ENCODE measurements at regions not wholly inside any gene's neighbourhood (a gene's known extent, or its start where the extent isn't known, plus 50 kb on each side); places are given as distances from the start of the nearest gene placed in this dataset.

DNA sequence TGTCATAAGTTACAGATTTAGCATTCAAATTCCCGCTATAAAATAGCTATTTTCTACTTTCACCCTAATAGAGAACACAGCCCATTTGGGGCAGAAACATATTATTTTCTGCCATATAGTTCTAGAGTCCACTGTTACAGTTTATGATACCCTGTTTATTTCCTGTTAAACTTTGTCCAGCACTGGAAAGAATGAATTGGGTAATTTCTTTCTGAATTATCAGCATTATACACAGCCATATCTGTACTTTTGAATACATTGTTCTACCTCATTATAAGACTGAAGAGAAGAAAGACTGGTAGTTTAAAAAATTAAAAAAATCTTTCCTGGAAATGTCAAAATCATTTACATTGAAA, 332.1 kb downstream of the DIRAS2 start:
- Histone ChIP-seq H2BK15ac (ENCODE audit: low read length) (no peak overlapping the region), H4K5ac (ENCODE audit: insufficient read length, low read depth, low read length) (no peak overlapping the region), H3K4me1 (replicated peaks in 1 of 4; ENCODE audit: control insufficient read depth in 3 of 4, insufficient read depth in 4 of 4, low read length in 3 of 4) (no peaks in the 10 kb centered on the region), H3K27me3 (replicated peaks in 1 of 4; ENCODE audit: control insufficient read depth in 3 of 4, extremely low read depth in 1 of 4, insufficient read depth in 3 of 4, low read length in 3 of 4) (no peaks in the 10 kb centered on the region), H2BK5ac (ENCODE audit: low read depth, low read length) (no peak overlapping the region), H3K27ac (ENCODE audit: low read depth, low read length) (no peak overlapping the region), H3K14ac (ENCODE audit: insufficient read length) (no peak overlapping the region), H3K79me2 (ENCODE audit: control insufficient read depth in 1 of 2, insufficient read depth in 2 of 2, low read length in 2 of 2) (no peaks in the 10 kb centered on the region), H3K36me3 (ENCODE audit: control insufficient read depth in 2 of 4, insufficient read depth in 4 of 4, low read length in 3 of 4) (no peaks in the 10 kb centered on the region), H4K20me1 (replicated peaks in 1 of 2; ENCODE audit: control insufficient read depth in 1 of 2, insufficient read depth in 2 of 2, low read length in 2 of 2) (no peaks in the 10 kb centered on the region), H3K4me3 (ENCODE audit: extremely low read depth in 1 of 4, insufficient read depth in 2 of 4, low read depth in 3 of 4, low read length in 4 of 4) (no peak overlapping the region), H4K8ac (ENCODE audit: extremely low read depth, insufficient read depth, low read length) (no peak overlapping the region), H2BK12ac (ENCODE audit: low read depth, low read length) (no peak overlapping the region), H3K23me2 (ENCODE audit: low read depth, low read length) (no peaks in the 10 kb centered on the region), H2AK5ac (ENCODE audit: low read depth, low read length) (no peak overlapping the region), H3K18ac (ENCODE audit: extremely low read depth, low read length) (no peak overlapping the region), H2BK20ac (ENCODE audit: low read length) (no peak overlapping the region), H3K4me2 (ENCODE audit: insufficient read depth in 1 of 2, low read depth in 2 of 2, low read length in 2 of 2) (no peak overlapping the region), H3K79me1 (ENCODE audit: low read depth, low read length) (no peaks in the 10 kb centered on the region), H4K91ac (replicated peaks; ENCODE audit: insufficient read length, low read length) (no peak overlapping the region), H3K9ac (replicated peaks in 1 of 4; ENCODE audit: extremely low read depth in 1 of 4, low read depth in 3 of 4, low read length in 3 of 4) (no peak overlapping the region), H3K23ac (ENCODE audit: insufficient read length) (no peak overlapping the region), H3K4ac (replicated peaks; ENCODE audit: insufficient read length, low read depth, low read length) (no peak overlapping the region), H2BK120ac (replicated peaks; ENCODE audit: low read depth, low read length) (no peak overlapping the region), H3K9me3 (ENCODE audit: insufficient read depth in 2 of 2, low read depth in 1 of 2, low read length in 1 of 2) (no peaks in the 10 kb centered on the region), H3K56ac (replicated peaks; ENCODE audit: insufficient read length, low read depth, low read length) (no peak overlapping the region), H2AFZ (ENCODE audit: low read length) (no peak overlapping the region)
- FAIRE-seq (no peak), DNase-seq (ENCODE audit: low read depth in 1 of 2, low spot score in 2 of 2) (no peak)
- ChIA-PET CTCF (ENCODE audit: partially characterized antibody) (interaction anchor here (2.2 kb wide), 1 partner anchor 8 kb away, joined by 9 read pairs; no protein-coding TSS in a partner anchor), POLR2A (ENCODE audit: partially characterized antibody) (no interaction called here)
- WGBS, 2 experiments (ENCODE audit: extremely low coverage in 1 of 2, insufficient coverage in 1 of 2, insufficient read length in 1 of 2, insufficient replicate concordance in 2 of 2, low coverage in 1 of 2, low lambda C conversion rate in 2 of 2, missing lambda C conversion rate in 1 of 2), result 93% methylated on average over 1 of the region's 1 CpG; no CpG with 5 or more reads in 1 of the 2 experiments
- TF ChIP-seq EZH2 (IDR thresholded peaks at IDR 0.05; ENCODE audit: low read depth, low read length, severe bottlenecking), result no peak
- TF ChIP-seq CHD1 (IDR thresholded peaks at IDR 0.05; ENCODE audit: low read depth, low read length), result no peak
- TF ChIP-seq, protein P1, sequence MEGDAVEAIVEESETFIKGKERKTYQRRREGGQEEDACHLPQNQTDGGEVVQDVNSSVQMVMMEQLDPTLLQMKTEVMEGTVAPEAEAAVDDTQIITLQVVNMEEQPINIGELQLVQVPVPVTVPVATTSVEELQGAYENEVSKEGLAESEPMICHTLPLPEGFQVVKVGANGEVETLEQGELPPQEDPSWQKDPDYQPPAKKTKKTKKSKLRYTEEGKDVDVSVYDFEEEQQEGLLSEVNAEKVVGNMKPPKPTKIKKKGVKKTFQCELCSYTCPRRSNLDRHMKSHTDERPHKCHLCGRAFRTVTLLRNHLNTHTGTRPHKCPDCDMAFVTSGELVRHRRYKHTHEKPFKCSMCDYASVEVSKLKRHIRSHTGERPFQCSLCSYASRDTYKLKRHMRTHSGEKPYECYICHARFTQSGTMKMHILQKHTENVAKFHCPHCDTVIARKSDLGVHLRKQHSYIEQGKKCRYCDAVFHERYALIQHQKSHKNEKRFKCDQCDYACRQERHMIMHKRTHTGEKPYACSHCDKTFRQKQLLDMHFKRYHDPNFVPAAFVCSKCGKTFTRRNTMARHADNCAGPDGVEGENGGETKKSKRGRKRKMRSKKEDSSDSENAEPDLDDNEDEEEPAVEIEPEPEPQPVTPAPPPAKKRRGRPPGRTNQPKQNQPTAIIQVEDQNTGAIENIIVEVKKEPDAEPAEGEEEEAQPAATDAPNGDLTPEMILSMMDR (IDR thresholded peaks at IDR 0.05; ENCODE audit: control extremely low read depth in 1 of 3, insufficient read depth in 1 of 3, low read depth in 1 of 3, low read length in 3 of 3), result no peak
- TF ChIP-seq SIRT6 (IDR thresholded peaks at IDR 0.05; ENCODE audit: low read length), result no peak
- TF ChIP-seq, protein P2, sequence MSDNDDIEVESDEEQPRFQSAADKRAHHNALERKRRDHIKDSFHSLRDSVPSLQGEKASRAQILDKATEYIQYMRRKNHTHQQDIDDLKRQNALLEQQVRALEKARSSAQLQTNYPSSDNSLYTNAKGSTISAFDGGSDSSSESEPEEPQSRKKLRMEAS (IDR thresholded peaks at IDR 0.05), result no peak
- TF ChIP-seq TAF7 (optimal IDR thresholded peaks at IDR 0.05; ENCODE audit: borderline replicate concordance, low read depth, low read length), result no peak
- TF ChIP-seq RBBP5 (IDR thresholded peaks at IDR 0.05; ENCODE audit: borderline replicate concordance, low read depth, low read length), result no peak
- no peak for TF ChIP-seq HDAC2 (IDR thresholded peaks at IDR 0.05; ENCODE audit: borderline replicate concordance in 1 of 2, low read depth in 2 of 2, low read length in 2 of 2)
- TF ChIP-seq EP300 (IDR thresholded peaks at IDR 0.05; ENCODE audit: borderline replicate concordance in 1 of 2, low read depth in 2 of 2, low read length in 2 of 2), result no peak
- TF ChIP-seq JUN (IDR thresholded peaks at IDR 0.05; ENCODE audit: low read depth, low read length), result no peak
- no peak for TF ChIP-seq RXRA (IDR thresholded peaks at IDR 0.05; ENCODE audit: insufficient read depth, low read depth, low read length)
- TF ChIP-seq BRCA1 (IDR thresholded peaks at IDR 0.05; ENCODE audit: low read depth, low read length), result no peak

Data from H1 (cell line).